ENCODE measurements at regions not wholly inside any gene's neighbourhood (a gene's known extent, or its start where the extent isn't known, plus 50 kb on each side); places are given as distances from the start of the nearest gene placed in this dataset.

- Mint-ChIP-seq H3K27ac (no peak overlapping the region), H3K9me3 (peaks cover 20 to 38% (median 26%) of the 10 kb centered on the region in 7 donors), H3K27me3 (ENCODE audit: low read depth in 3 of 3) (peaks cover 0 to 2% (median under 1%) of the 10 kb centered on the region in 3 donors), H3K36me3 (no peaks in the 10 kb centered on the region), H3K4me3 (no peak overlapping the region), H3K4me1 (no peaks in the 10 kb centered on the region)
- H3K27me3 ChIP-seq (ENCODE audit: control insufficient read depth in 2 of 2, insufficient read depth in 2 of 2, low read length in 2 of 2), result no peaks in the 10 kb centered on the region
- no peaks in the 10 kb centered on the region for H4K20me1 ChIP-seq (ENCODE audit: insufficient read depth, low read length)
- H3K27ac ChIP-seq (ENCODE audit: low read depth in 1 of 2, low read length in 2 of 2), result no peak overlapping the region
- no peaks in the 10 kb centered on the region for H3K36me3 ChIP-seq (replicated peaks in 1 of 2; ENCODE audit: control insufficient read depth in 1 of 2, insufficient read depth in 2 of 2, low read length in 2 of 2)
- H3K9me3 ChIP-seq (replicated peaks in 1 of 2; ENCODE audit: control insufficient read depth in 1 of 2, insufficient read depth in 1 of 2, low read length in 2 of 2), result peaks cover 36 to 54% of the 10 kb centered on the region in 2 donors
- H3K4me3 ChIP-seq (replicated peaks in 1 of 3; ENCODE audit: low read depth in 2 of 3, low read length in 3 of 3), result no peak overlapping the region
- no peak overlapping the region for H2AFZ ChIP-seq (ENCODE audit: insufficient read depth, low read depth, low read length, poor library complexity, severe bottlenecking)
- TF ChIP-seq CTCF (IDR thresholded peaks at IDR 0.05), result no peak
- DNase-seq, result no peak
- H3K4me1 ChIP-seq (ENCODE audit: control insufficient read depth in 1 of 2, insufficient read depth in 2 of 2, low read length in 2 of 2), result no peaks in the 10 kb centered on the region
- no peaks in the 10 kb centered on the region for H3K79me2 ChIP-seq (ENCODE audit: insufficient read depth, low read length)
- intact Hi-C loops (cut with micrococcal nuclease), result no loop called here
- H3K9ac ChIP-seq (ENCODE audit: insufficient read depth, low read length, poor library complexity, severe bottlenecking), result no peak overlapping the region
- no peak overlapping the region for H3K4me2 ChIP-seq (replicated peaks; ENCODE audit: extremely low read depth, low read length, poor library complexity, severe bottlenecking)
- 72% methylated on average over 4 of the region's 5 CpGs for WGBS (ENCODE audit: insufficient coverage)
These were observed 57.2 kb upstream of the OR4C15 start for GRCh38 chr11:55497068-55497467.

- no peak overlapping the region for H3K4me3 ChIP-seq (replicated peaks in 1 of 3; ENCODE audit: low read depth in 2 of 3, low read length in 3 of 3)
- no peaks in the 10 kb centered on the region for H3K36me3 Mint-ChIP-seq
These were observed 53.3 kb upstream of the OR4C15 start for GRCh38 chr11:55501014-55501413.

More at GRCh38 chr11:55501014-55501413, 53.3 kb upstream of the OR4C15 start:
- no peaks in the 10 kb centered on the region for H3K36me3 ChIP-seq (replicated peaks in 1 of 2; ENCODE audit: control insufficient read depth in 1 of 2, insufficient read depth in 2 of 2, low read length in 2 of 2)
- no peaks in the 10 kb centered on the region for H3K79me2 ChIP-seq (ENCODE audit: insufficient read depth, low read length)
- H4K20me1 ChIP-seq (ENCODE audit: insufficient read depth, low read length), result no peaks in the 10 kb centered on the region
- no peak for TF ChIP-seq CTCF (IDR thresholded peaks at IDR 0.05)
- Mint-ChIP-seq H3K4me1 (no peaks in the 10 kb centered on the region), H3K9me3 (peaks cover 14 to 51% (median 23%) of the 10 kb centered on the region in 7 donors), H3K27ac (no peak overlapping the region), H3K27me3 (ENCODE audit: low read depth in 3 of 3) (peaks cover 0 to 3% (median 2%) of the 10 kb centered on the region in 3 donors), H3K4me3 (no peak overlapping the region)
- WGBS (ENCODE audit: insufficient coverage), result 97% methylated on average over 9 of the region's 15 CpGs
- intact Hi-C loops (cut with micrococcal nuclease), result no loop called here
- no peaks in the 10 kb centered on the region for H3K4me1 ChIP-seq (ENCODE audit: control insufficient read depth in 1 of 2, insufficient read depth in 2 of 2, low read length in 2 of 2)
- no peak for DNase-seq
- no peaks in the 10 kb centered on the region for H3K27me3 ChIP-seq (ENCODE audit: control insufficient read depth in 2 of 2, insufficient read depth in 2 of 2, low read length in 2 of 2)
- H3K9ac ChIP-seq (ENCODE audit: insufficient read depth, low read length, poor library complexity, severe bottlenecking), result no peak overlapping the region
- H2AFZ ChIP-seq (ENCODE audit: insufficient read depth, low read depth, low read length, poor library complexity, severe bottlenecking), result no peak overlapping the region
- no peak overlapping the region for H3K27ac ChIP-seq (ENCODE audit: low read depth in 1 of 2, low read length in 2 of 2)
- H3K9me3 ChIP-seq (replicated peaks in 1 of 2; ENCODE audit: control insufficient read depth in 1 of 2, insufficient read depth in 1 of 2, low read length in 2 of 2), result peaks cover 46 to 53% of the 10 kb centered on the region in 2 donors
- no peak overlapping the region for H3K4me2 ChIP-seq (replicated peaks; ENCODE audit: extremely low read depth, low read length, poor library complexity, severe bottlenecking)

All from CD14-positive monocyte (primary cell).